GM10248 (cell line): ENCODE measurements at regions not wholly inside any gene's neighbourhood (a gene's known extent, or its start where the extent isn't known, plus 50 kb on each side); places are given as distances from the start of the nearest gene placed in this dataset.

Experiments
- CTCF ChIA-PET: fragments of 300-600 bp; sonication (Branson Sonifier 250); formaldehyde crosslinking; extraction: SDS; loops from one replicate; lab custom pipeline; 2021; ENCODE audit warnings: antibody characterized with exemption; lab: Yijun Ruan, JAX
- POLR2A ChIA-PET: fragments of 350-650 bp; sonication (Branson Sonifier 250); formaldehyde crosslinking; extraction: SDS; loops from one replicate; lab custom pipeline; 2020; ENCODE audit warnings: antibody characterized with exemption; lab: Yijun Ruan, JAX
- DNase-seq: peaks from one replicate; pipeline ENCODE4 v3.0.0; 2012; ENCODE audit errors: extremely low spot score
- TF ChIP-seq, protein P1 (sequence below): IDR thresholded peaks from 2 replicates; pipeline ENCODE4 v1.5.1; 2012; ENCODE audit warnings: mild to moderate bottlenecking, low read depth; ENCODE audit errors: extremely low read depth, missing control alignments, control extremely low read depth

DNA sequence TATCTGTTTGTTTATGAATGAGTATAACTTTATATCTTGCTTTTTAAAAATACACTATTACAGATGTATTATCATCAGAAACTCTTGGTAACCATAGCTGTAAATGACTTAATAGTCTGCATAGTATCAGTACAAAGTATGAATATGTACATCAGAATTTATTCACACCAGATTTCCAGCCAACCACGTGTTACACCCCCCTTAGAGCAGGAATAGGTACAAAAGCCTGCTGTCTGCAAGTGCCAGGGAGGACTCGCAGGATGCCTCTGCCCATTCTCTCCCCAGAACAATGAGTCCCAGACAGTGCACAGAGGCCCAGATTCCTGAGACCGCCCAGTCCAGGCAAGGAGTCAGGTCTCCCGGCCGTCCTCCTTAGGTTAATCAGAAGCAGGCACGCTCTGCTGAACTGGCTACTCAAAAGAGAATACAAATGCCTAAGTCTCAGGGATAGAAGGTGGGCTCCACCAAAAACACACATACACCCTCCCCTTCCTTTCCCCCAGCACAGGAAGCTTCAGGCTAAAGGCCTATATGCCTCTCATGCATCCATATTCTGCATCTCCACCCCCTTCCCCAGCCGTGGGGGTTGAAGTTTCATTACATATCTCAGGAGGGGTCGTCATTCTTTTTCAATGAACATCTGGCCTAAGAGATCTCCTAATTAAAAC lies 159.1 kb upstream of the CDH11 start:
- TF ChIP-seq, protein P1, sequence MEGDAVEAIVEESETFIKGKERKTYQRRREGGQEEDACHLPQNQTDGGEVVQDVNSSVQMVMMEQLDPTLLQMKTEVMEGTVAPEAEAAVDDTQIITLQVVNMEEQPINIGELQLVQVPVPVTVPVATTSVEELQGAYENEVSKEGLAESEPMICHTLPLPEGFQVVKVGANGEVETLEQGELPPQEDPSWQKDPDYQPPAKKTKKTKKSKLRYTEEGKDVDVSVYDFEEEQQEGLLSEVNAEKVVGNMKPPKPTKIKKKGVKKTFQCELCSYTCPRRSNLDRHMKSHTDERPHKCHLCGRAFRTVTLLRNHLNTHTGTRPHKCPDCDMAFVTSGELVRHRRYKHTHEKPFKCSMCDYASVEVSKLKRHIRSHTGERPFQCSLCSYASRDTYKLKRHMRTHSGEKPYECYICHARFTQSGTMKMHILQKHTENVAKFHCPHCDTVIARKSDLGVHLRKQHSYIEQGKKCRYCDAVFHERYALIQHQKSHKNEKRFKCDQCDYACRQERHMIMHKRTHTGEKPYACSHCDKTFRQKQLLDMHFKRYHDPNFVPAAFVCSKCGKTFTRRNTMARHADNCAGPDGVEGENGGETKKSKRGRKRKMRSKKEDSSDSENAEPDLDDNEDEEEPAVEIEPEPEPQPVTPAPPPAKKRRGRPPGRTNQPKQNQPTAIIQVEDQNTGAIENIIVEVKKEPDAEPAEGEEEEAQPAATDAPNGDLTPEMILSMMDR, result no peak
- CTCF ChIA-PET, result no interaction called here
- no peak for DNase-seq
- POLR2A ChIA-PET, result no interaction called here

DNA sequence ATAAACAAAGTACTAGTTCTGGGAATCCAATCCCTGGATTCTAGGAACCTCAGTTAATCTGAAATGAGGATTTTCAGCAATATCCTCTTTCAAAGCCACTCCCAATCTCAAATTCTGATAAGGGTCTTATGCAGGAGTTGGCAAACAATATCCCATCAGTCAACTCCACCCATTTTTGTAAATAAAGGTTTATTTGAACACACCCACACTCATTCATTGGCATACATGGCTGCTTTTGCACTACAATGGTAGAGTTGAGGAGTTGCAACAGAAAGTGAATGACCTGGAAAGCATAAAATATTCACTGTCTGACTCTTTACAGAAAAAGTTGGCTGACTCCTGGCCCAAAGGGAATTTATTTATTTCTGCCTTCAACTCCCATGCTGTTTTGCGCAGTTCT lies 157.7 kb upstream of the CDH11 start:
- ChIA-PET CTCF (no interaction called here), POLR2A (no interaction called here)
- TF ChIP-seq, protein P1, result no peak
- no peak for DNase-seq

DNA sequence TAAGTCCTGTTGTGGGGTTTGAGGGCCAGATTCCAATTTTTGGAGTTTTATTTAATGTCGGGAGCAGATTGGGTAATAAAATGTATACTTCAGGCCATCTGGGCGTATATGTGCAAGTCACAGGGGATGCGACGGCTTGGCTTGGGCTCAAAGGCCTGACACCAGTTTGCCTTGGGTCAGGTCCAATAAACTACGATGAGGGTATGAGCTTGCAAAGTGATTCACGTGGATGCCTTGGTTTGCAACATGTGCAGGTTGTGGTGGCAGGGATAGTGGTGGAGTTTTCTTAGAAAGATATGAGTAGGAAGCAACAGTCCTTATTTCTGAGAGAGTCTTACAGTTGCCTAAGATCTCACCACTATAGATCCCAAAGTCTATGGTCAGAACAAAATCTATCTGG lies 157.0 kb upstream of the CDH11 start:
- POLR2A ChIA-PET, result no interaction called here
- CTCF ChIA-PET, result no interaction called here
- TF ChIP-seq, protein P1, result no peak
- no peak for DNase-seq

DNA sequence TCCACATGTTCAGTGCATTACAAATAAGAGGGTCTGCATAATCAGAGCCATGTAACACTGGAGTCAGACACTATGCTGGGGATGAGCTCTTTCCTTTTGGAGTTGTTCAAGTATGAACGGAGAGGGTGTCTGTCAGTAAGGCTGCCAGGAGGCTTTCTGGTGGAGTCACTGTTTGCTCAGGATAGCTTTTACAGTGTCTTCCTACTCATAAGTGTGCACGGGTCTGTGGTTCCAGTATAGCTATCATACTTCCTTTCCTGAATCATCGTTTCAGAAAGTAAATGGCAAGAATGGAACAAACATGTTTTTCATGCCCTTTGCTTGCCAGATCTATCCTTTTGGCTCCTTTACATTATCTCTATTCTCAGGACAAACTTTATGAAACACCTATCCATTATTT lies 152.7 kb upstream of the CDH11 start:
- POLR2A ChIA-PET, result no interaction called here
- no peak for DNase-seq
- CTCF ChIA-PET, result no interaction called here
- TF ChIP-seq, protein P1, result no peak

DNA sequence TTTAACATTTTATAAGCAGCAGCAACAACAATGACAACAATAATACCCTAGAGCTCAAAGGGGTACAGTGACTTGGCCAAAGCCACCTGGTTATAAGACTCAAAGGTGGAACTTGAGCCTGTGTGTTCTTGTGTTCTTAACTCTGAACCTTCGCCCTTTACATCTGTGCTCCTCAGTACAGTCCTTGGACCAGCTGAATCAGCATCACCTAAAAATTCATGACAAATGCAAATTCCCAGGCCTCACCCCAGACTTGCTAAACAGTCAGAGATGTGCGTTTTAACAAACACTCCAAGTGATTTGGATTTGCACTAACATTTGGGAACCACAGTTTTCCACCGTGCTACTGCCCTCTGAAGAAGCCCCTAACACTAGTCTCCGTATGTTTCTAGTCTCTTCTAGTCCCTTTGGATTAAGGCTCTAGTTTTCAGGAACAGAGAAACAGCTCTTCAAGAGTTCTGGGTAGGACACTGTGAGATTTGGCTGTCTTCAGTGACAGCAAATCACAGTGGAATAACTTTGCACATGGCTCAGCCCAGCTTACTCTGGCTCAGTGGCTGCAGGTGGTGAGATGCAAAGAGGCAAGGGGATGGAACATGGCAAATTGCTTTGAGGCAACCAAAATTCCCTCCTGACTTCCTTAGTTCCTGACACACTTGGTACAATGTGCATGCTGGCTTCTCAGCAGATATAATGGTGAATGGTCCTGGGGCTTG lies 151.0 kb upstream of the CDH11 start:
- TF ChIP-seq, protein P1, result no peak
- ChIA-PET POLR2A (no interaction called here), CTCF (no interaction called here)
- DNase-seq, result no peak

DNA sequence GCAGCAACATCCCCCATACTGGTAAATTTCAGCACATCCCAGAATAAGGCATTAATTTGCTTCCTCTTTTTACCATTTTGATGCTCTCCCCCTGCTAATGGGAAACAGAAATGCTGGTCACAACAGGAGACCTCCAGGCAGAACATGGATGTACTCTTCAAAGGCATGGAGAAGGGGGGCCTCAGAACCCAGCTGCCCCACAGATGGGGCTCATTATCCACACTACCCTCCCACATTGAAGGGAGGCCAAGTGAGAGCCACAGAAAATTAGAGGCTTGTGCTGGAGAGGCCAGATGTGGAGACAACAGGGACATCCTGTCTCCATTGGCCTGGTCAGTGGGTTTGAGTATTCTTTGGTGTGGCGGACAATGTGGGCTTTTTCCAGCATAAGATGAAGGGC lies 150.1 kb upstream of the CDH11 start:
- ChIA-PET CTCF (no interaction called here), POLR2A (no interaction called here)
- no peak for DNase-seq
- TF ChIP-seq, protein P1, result no peak
